BLaER1 (cell line): ENCODE measurements at regions not wholly inside any gene's neighbourhood (a gene's known extent, or its start where the extent isn't known, plus 50 kb on each side); places are given as distances from the start of the nearest gene placed in this dataset.

ENCODE experiments used
- H3K27ac ChIP-seq: shearing (Covaris generic); formaldehyde crosslinking; 2 replicates; pipeline ENCODE4 v1.8.1; 2022
- H3K27me3 ChIP-seq: shearing (Covaris generic); formaldehyde crosslinking; 2 replicates; pipeline ENCODE4 v1.8.1; 2022
- H3K36me3 ChIP-seq: shearing (Covaris generic); formaldehyde crosslinking; 2 replicates; pipeline ENCODE4 v1.8.1; 2022
- H3K4me1 ChIP-seq: shearing (Covaris generic); formaldehyde crosslinking; 2 replicates; pipeline ENCODE4 v1.8.1; 2022
- H3K4me2 ChIP-seq: shearing (Covaris generic); formaldehyde crosslinking; 2 replicates; pipeline ENCODE4 v1.8.1; 2022
- H3K4me3 ChIP-seq: shearing (Covaris generic); formaldehyde crosslinking; 2 replicates; pipeline ENCODE4 v1.8.1; 2022
- H3K9ac ChIP-seq: shearing (Covaris generic); formaldehyde crosslinking; 2 replicates; pipeline ENCODE4 v1.8.1; 2022
- H3K9me3 ChIP-seq: shearing (Covaris generic); formaldehyde crosslinking; 2 replicates; pipeline ENCODE4 v1.8.1; 2022
- H4K20me1 ChIP-seq: shearing (Covaris generic); formaldehyde crosslinking; 2 replicates; pipeline ENCODE4 v1.8.1; 2022
- Cebpa-rat ChIP-seq: shearing (Covaris generic); IDR thresholded peaks from 2 replicates; pipeline ENCODE4 v1.8.1; 2022

GRCh38 chr3:73314151-73314951, 252.9 kb downstream of the EBLN2 start:
- H3K9me3 ChIP-seq: no peaks in the 10 kb centered on the region
- no peaks in the 10 kb centered on the region for H3K36me3 ChIP-seq
- H3K9ac ChIP-seq: no peak overlapping the region
- H3K4me3 ChIP-seq: no peak overlapping the region
- H3K27me3 ChIP-seq: no peaks in the 10 kb centered on the region
- no peaks in the 10 kb centered on the region for H4K20me1 ChIP-seq
- no peak overlapping the region for H3K27ac ChIP-seq
- no peaks in the 10 kb centered on the region for H3K4me1 ChIP-seq
- H3K4me2 ChIP-seq: no peak overlapping the region
- no peak for TF ChIP-seq Cebpa-rat

GRCh38 chr3:73315706-73316105, 254.2 kb downstream of the EBLN2 start:
- Histone ChIP-seq H3K27me3 (no peaks in the 10 kb centered on the region), H3K4me2 (no peak overlapping the region), H3K9ac (no peak overlapping the region), H3K9me3 (no peaks in the 10 kb centered on the region), H3K36me3 (no peaks in the 10 kb centered on the region), H3K27ac (no peak overlapping the region), H4K20me1 (no peaks in the 10 kb centered on the region), H3K4me3 (no peak overlapping the region), H3K4me1 (no peaks in the 10 kb centered on the region)
- no peak for TF ChIP-seq Cebpa-rat

- no peaks in the 10 kb centered on the region for H3K4me1 ChIP-seq
- TF ChIP-seq Cebpa-rat: no peak
- peaks cover 4% of the 10 kb centered on the region for H3K9me3 ChIP-seq
- H3K27me3 ChIP-seq: no peaks in the 10 kb centered on the region
- H3K4me3 ChIP-seq: no peak overlapping the region
- no peaks in the 10 kb centered on the region for H3K36me3 ChIP-seq
- H3K4me2 ChIP-seq: no peak overlapping the region
- H3K27ac ChIP-seq: no peak overlapping the region
- H4K20me1 ChIP-seq: no peaks in the 10 kb centered on the region
- no peak overlapping the region for H3K9ac ChIP-seq
Observed at GRCh38 chr3:73319179-73319769, 257.8 kb downstream of the EBLN2 start.

- peaks cover 4% of the 10 kb centered on the region for H3K9me3 ChIP-seq
- no peak overlapping the region for H3K27ac ChIP-seq
- no peaks in the 10 kb centered on the region for H3K36me3 ChIP-seq
- no peaks in the 10 kb centered on the region for H3K27me3 ChIP-seq
- no peaks in the 10 kb centered on the region for H3K4me1 ChIP-seq
- H3K9ac ChIP-seq: no peak overlapping the region
- H3K4me2 ChIP-seq: no peak overlapping the region
- H4K20me1 ChIP-seq: no peaks in the 10 kb centered on the region
- TF ChIP-seq Cebpa-rat: no peak
- H3K4me3 ChIP-seq: no peak overlapping the region
Observed at GRCh38 chr3:73321286-73321999, 260.0 kb downstream of the EBLN2 start.

- H3K4me3 ChIP-seq: no peak overlapping the region
- no peaks in the 10 kb centered on the region for H3K27me3 ChIP-seq
- peaks cover 4% of the 10 kb centered on the region for H3K9me3 ChIP-seq
- H3K4me1 ChIP-seq: no peaks in the 10 kb centered on the region
- H3K9ac ChIP-seq: no peak overlapping the region
- no peak for TF ChIP-seq Cebpa-rat
- no peaks in the 10 kb centered on the region for H3K36me3 ChIP-seq
- H3K4me2 ChIP-seq: no peak overlapping the region
- H3K27ac ChIP-seq: no peak overlapping the region
- H4K20me1 ChIP-seq: no peaks in the 10 kb centered on the region
Observed at GRCh38 chr3:73324203-73325155, 263.0 kb downstream of the EBLN2 start.

GRCh38 chr3:73326396-73326795, 264.9 kb downstream of the EBLN2 start:
- Histone ChIP-seq H3K27ac (no peak overlapping the region), H3K9me3 (peaks cover 4% of the 10 kb centered on the region), H3K4me2 (no peak overlapping the region), H3K4me3 (no peak overlapping the region), H3K4me1 (no peaks in the 10 kb centered on the region), H3K27me3 (no peaks in the 10 kb centered on the region), H3K9ac (no peak overlapping the region), H3K36me3 (no peaks in the 10 kb centered on the region), H4K20me1 (no peaks in the 10 kb centered on the region)
- TF ChIP-seq Cebpa-rat: no peak

- Histone ChIP-seq H3K4me3 (no peak overlapping the region), H4K20me1 (no peaks in the 10 kb centered on the region), H3K4me2 (no peak overlapping the region), H3K36me3 (no peaks in the 10 kb centered on the region), H3K4me1 (no peaks in the 10 kb centered on the region), H3K27ac (no peak overlapping the region), H3K9ac (no peak overlapping the region), H3K27me3 (no peaks in the 10 kb centered on the region), H3K9me3 (peaks cover 4% of the 10 kb centered on the region)
- no peak for TF ChIP-seq Cebpa-rat
Observed at GRCh38 chr3:73327052-73327451, 265.6 kb downstream of the EBLN2 start.
